Fibroblast of lung (primary cell): ENCODE measurements at regions not wholly inside any gene's neighbourhood (a gene's known extent, or its start where the extent isn't known, plus 50 kb on each side); places are given as distances from the start of the nearest gene placed in this dataset.

Experiments used
- CTCF ChIP-seq, 2 donors: IDR thresholded peaks in 1 of 2; conservative IDR thresholded peaks in 1 of 2; 1 replicate in 1 of 2; 2 replicates in 1 of 2; pipeline ENCODE4 v1.5.1; 2011 to 2012; ENCODE audit warnings: low read length in 2 of 2, control low read depth in 1 of 2, inconsistent platforms in 1 of 2, low read depth in 1 of 2, mild to moderate bottlenecking in 1 of 2
- EZH2 ChIP-seq: IDR thresholded peaks from 2 replicates; pipeline ENCODE4 v1.5.1; 2012; ENCODE audit warnings: low read length, control low read depth, mild to moderate bottlenecking; ENCODE audit errors: missing control alignments

DNA sequence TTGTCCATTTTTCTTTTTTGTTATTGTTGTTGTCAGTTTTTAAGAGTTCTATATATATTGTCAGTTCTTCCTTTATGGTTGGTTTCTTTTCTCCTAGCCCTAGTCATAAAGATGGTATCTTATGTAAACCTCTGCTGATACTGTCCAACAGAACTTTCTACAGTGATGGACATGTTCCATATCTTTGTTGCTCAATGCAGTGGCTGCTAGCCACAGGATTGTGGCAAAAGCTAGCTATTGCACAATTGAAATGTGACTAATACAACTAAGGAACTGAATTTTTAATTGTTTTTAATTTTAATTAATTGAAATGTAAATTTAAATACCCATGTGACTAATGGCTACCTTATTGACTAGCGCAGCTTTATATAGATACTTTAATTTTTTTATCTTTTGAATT lies 411.8 kb upstream of the PTBP2 start:
- TF ChIP-seq CTCF (conservative IDR thresholded peaks at IDR 0.05 in 1 of 2, IDR thresholded peaks at IDR 0.05 in 1 of 2; ENCODE audit: low read depth in 1 of 2, low read length in 2 of 2) (no peak), EZH2 (no peak)
